Lower leg skin (tissue), 3 donors: ENCODE measurements at regions not wholly inside any gene's neighbourhood (a gene's known extent, or its start where the extent isn't known, plus 50 kb on each side); places are given as distances from the start of the nearest gene placed in this dataset.

Experiments
- CTCF ChIP-seq, 3 donors: fragments of 450-650 bp; IDR thresholded peaks; one replicate each; pipeline ENCODE4 v1.5.1; 2016; ENCODE audit warnings: antibody characterized with exemption in 3 of 3, mild to moderate bottlenecking in 3 of 3, moderate library complexity in 2 of 3
- POLR2A ChIP-seq, 2 donors: fragments of 450-650 bp; IDR thresholded peaks; one replicate each; pipeline ENCODE4 v1.6.1; 2016 to 2017; ENCODE audit warnings: antibody characterized with exemption in 2 of 2, mild to moderate bottlenecking in 1 of 2, moderate library complexity in 1 of 2

GRCh38 chr17:68170246-68170645 is 77.6 kb upstream of the AMZ2 start:
- TF ChIP-seq CTCF (IDR thresholded peaks at IDR 0.05) (no peak), POLR2A (IDR thresholded peaks at IDR 0.05) (no peak)
